IgD-negative memory B cell (primary cell): ENCODE measurements at regions not wholly inside any gene's neighbourhood (a gene's known extent, or its start where the extent isn't known, plus 50 kb on each side); places are given as distances from the start of the nearest gene placed in this dataset.

Source experiments
- H3K27ac Mint-ChIP-seq, 3 donors: one replicate each; pipeline ENCODE4 v1.8.0; 2020 to 2022; ENCODE audit warnings: mild to moderate bottlenecking in 3 of 3, mixed read lengths in 3 of 3, moderate library complexity in 1 of 3
- H3K27me3 Mint-ChIP-seq: one replicate; pipeline ENCODE4 v1.8.0; 2021; ENCODE audit warnings: mixed read lengths
- H3K36me3 Mint-ChIP-seq: one replicate; pipeline ENCODE4 v1.8.0; 2020; ENCODE audit warnings: mild to moderate bottlenecking, mixed read lengths
- H3K4me1 Mint-ChIP-seq, 3 donors: one replicate each; pipeline ENCODE4 v1.8.0; 2020 to 2022; ENCODE audit warnings: mixed read lengths in 3 of 3, mild to moderate bottlenecking in 1 of 3
- H3K4me3 Mint-ChIP-seq, 4 donors: one replicate each; pipeline ENCODE4 v1.8.0; 2020 to 2022; ENCODE audit warnings: mild to moderate bottlenecking in 4 of 4, mixed read lengths in 4 of 4, moderate library complexity in 3 of 4
- H3K9me3 Mint-ChIP-seq, 3 donors: one replicate each; pipeline ENCODE4 v1.8.0; 2020 to 2021; ENCODE audit warnings: mixed read lengths in 3 of 3, mild to moderate bottlenecking in 1 of 3

DNA sequence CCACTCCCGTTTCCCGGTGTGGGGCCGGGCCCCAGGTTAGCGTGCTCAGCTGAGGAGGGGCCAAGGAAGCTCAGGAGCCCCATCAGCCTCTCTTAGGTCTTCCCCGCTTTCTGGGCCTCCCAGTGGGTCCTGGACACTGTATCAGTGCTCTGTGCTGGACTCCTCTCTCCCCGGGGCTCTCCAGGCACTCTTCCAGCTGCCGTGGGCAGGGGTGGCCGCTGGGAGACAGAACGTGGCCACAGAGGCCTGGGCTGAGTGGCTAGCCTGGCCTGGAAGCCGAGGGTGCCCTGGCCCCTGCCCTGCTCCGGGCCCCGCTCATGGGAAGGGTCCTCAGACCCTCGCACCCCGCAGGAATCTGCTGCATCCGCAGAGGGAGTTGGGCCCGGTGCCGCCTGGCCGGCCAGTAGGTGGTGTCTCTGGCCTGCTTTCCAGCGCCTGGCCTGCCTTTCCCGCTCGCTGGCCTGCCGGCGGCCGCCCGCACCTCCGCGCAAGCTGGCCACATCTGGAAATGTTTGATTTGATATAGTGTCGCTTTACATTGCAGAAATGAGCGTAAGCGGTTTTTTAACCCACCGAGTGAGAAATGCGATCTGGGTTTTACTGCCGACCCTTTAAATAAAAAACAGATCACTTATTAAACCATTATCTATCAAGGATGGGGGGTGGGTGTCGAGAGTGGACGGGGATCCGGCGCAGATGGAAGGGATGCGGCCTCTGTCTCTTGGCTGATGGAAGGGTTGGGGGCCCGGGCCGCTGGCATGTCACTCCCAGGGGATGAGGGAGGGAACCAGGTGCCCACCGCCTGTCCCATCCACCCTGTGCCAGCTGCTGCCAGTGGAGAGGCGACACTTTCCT is 74.4 kb upstream of the TTC34 start:
- H3K9me3 Mint-ChIP-seq: peaks cover 1 to 6% (median 3%) of the 10 kb centered on the region in 3 donors
- peaks cover 0 to 1% (median 0%) of the 10 kb centered on the region in 3 donors for H3K4me1 Mint-ChIP-seq
- H3K4me3 Mint-ChIP-seq: no peak overlapping the region
- H3K27me3 Mint-ChIP-seq: no peaks in the 10 kb centered on the region
- no peak overlapping the region for H3K27ac Mint-ChIP-seq
- H3K36me3 Mint-ChIP-seq: peaks cover 2% of the 10 kb centered on the region

DNA sequence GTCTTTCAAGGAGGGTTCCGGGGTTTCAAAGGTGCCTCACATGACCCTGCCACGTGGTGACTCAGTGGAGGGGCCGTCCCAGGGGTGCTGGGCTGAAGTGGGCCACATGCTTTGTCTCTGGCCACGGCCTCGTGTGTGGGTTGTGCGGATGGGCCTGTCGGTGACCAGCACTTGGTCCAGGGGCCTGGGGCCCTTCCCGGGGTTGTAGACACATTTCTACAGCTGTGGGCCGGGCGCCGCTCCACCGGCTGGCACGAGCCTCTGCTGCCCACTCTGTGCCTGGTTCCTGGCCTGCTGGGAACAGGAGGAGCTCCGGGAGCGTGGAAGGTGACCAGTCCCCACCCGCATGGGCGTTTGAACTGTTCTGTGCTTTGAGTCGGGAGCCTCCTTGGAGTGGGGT is 75.4 kb upstream of the TTC34 start:
- Mint-ChIP-seq H3K27ac (no peak overlapping the region), H3K27me3 (no peaks in the 10 kb centered on the region), H3K4me3 (no peak overlapping the region), H3K4me1 (peaks cover 0 to 1% (median 0%) of the 10 kb centered on the region in 3 donors), H3K9me3 (peaks cover 0 to 5% (median 0%) of the 10 kb centered on the region in 3 donors), H3K36me3 (no peaks in the 10 kb centered on the region)

DNA sequence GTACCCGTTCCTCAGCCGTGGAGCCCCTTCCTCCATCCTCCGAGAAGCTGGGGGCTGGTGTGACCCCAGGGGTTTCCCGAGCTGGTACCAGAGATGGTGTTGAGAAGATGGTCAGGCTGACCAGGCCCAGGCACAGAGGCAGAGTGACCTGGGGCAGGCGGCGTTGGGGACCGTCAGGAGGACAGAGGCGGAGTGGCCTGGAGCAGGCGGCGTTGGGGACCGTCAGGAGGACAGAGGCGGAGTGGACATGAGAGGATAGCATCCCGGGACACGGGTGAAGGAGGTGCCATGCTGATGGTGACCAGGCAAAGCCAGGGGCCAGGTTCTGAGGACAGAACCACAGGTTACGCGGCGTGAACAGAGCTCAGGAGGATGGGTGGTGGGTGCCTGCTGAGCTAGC is 75.9 kb upstream of the TTC34 start:
- Mint-ChIP-seq H3K36me3 (no peaks in the 10 kb centered on the region), H3K9me3 (peaks cover 0 to 2% (median 0%) of the 10 kb centered on the region in 3 donors), H3K27ac (no peak overlapping the region), H3K27me3 (no peaks in the 10 kb centered on the region), H3K4me3 (no peak overlapping the region), H3K4me1 (peaks cover 0 to 1% (median 0%) of the 10 kb centered on the region in 3 donors)

DNA sequence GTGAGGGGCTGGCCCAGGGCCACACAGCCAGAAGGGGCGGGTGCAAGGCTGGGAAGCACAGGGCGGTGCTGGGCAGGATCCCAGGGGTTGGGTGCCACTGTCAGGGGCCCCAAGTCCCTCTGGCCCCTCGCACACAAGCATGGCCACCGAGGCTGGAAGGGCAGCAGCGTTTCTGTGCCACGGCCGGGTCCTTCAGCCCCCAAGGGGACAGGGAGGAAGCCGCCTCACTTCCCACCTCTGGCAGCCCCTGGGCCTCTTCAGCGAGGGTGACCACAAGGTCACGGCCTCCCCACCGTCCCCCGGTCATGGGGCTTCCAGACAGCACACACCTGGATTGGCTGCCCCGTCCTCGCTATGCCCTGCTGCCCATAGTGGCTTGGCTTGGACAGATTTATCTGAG is 77.1 kb upstream of the TTC34 start:
- Mint-ChIP-seq H3K9me3 (no peaks in the 10 kb centered on the region), H3K36me3 (no peaks in the 10 kb centered on the region), H3K27ac (no peak overlapping the region), H3K4me3 (no peak overlapping the region), H3K27me3 (no peaks in the 10 kb centered on the region), H3K4me1 (peaks cover 0 to 1% (median 0%) of the 10 kb centered on the region in 3 donors)

DNA sequence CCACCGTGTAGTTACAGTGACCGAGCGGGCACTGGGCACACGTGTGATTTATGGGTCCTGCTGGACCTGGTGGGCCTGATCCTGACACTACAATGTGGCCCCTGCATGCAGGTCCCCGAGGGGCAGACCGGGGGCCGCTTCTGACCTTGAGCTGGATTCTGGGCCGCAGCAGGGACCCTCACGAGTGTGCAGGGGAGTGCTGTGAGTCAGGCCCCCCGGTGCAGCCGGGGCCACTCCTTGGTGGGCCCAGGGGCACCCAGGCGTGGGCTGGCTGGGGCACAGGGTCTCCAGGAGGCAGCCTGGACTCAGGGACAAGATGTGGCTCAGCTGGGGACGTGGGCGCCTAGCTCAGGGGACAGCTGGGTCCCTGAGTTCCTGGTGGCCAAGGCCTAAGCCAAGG is 77.5 kb upstream of the TTC34 start:
- no peak overlapping the region for H3K4me3 Mint-ChIP-seq
- H3K27ac Mint-ChIP-seq: no peak overlapping the region
- H3K4me1 Mint-ChIP-seq: peaks cover 0 to 1% (median 0%) of the 10 kb centered on the region in 3 donors
- no peaks in the 10 kb centered on the region for H3K36me3 Mint-ChIP-seq
- no peaks in the 10 kb centered on the region for H3K27me3 Mint-ChIP-seq
- H3K9me3 Mint-ChIP-seq: no peaks in the 10 kb centered on the region

GRCh38 chr1:2879591-2879990 is 78.1 kb upstream of the TTC34 start:
- no peaks in the 10 kb centered on the region for H3K9me3 Mint-ChIP-seq
- no peak overlapping the region for H3K4me3 Mint-ChIP-seq
- H3K36me3 Mint-ChIP-seq: no peaks in the 10 kb centered on the region
- no peak overlapping the region for H3K27ac Mint-ChIP-seq
- H3K4me1 Mint-ChIP-seq: peaks cover 0 to 1% (median 0%) of the 10 kb centered on the region in 3 donors
- H3K27me3 Mint-ChIP-seq: no peaks in the 10 kb centered on the region

GRCh38 chr1:2880086-2880485 is 78.6 kb upstream of the TTC34 start:
- H3K27ac Mint-ChIP-seq: no peak overlapping the region
- H3K4me3 Mint-ChIP-seq: no peak overlapping the region
- H3K4me1 Mint-ChIP-seq: peaks cover 0 to 1% (median 0%) of the 10 kb centered on the region in 3 donors
- H3K36me3 Mint-ChIP-seq: no peaks in the 10 kb centered on the region
- H3K27me3 Mint-ChIP-seq: no peaks in the 10 kb centered on the region
- no peaks in the 10 kb centered on the region for H3K9me3 Mint-ChIP-seq

DNA sequence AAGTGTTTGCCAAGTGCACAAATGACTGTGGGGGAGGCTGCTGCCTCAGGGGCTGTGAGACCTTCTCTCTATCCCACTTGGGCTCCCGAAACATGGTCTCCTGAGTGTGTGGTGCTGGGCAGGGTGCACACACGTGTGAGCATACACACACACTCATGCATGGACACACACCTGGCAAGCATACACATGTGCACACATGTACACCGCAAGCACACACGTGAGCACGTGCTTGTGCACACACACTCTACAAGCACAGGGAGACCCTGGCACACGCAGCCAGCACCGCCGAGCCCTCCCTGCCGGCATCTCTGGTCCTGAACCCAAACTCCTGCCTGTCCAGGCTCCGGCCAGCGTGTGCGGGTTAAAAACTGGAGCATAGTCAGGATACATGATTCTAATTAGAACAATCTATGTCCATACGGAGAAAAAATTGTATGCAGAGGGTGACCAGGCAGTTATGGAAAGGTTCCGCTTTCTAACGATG is 79.4 kb upstream of the TTC34 start:
- peaks cover 0 to 1% (median 0%) of the 10 kb centered on the region in 3 donors for H3K4me1 Mint-ChIP-seq
- no peak overlapping the region for H3K4me3 Mint-ChIP-seq
- no peak overlapping the region for H3K27ac Mint-ChIP-seq
- H3K9me3 Mint-ChIP-seq: no peaks in the 10 kb centered on the region
- H3K36me3 Mint-ChIP-seq: no peaks in the 10 kb centered on the region
- no peaks in the 10 kb centered on the region for H3K27me3 Mint-ChIP-seq

GRCh38 chr1:2881556-2881955 is 80.1 kb upstream of the TTC34 start:
- Mint-ChIP-seq H3K36me3 (no peaks in the 10 kb centered on the region), H3K4me1 (peaks cover 0 to 1% (median 0%) of the 10 kb centered on the region in 3 donors), H3K4me3 (no peak overlapping the region)

GRCh38 chr1:2882966-2883696 is 81.6 kb upstream of the TTC34 start:
- no peak overlapping the region for H3K27ac Mint-ChIP-seq
- H3K4me3 Mint-ChIP-seq: no peak overlapping the region
- H3K9me3 Mint-ChIP-seq: no peaks in the 10 kb centered on the region
- no peaks in the 10 kb centered on the region for H3K27me3 Mint-ChIP-seq
- H3K36me3 Mint-ChIP-seq: no peaks in the 10 kb centered on the region
- H3K4me1 Mint-ChIP-seq: no peaks in the 10 kb centered on the region

More at GRCh38 chr1:2881556-2881955, 80.1 kb upstream of the TTC34 start:
- H3K27me3 Mint-ChIP-seq: no peaks in the 10 kb centered on the region
- no peaks in the 10 kb centered on the region for H3K9me3 Mint-ChIP-seq
- H3K27ac Mint-ChIP-seq: no peak overlapping the region

GRCh38 chr1:2885001-2885400 is 83.5 kb upstream of the TTC34 start:
- peaks cover 6% of the 10 kb centered on the region for H3K27me3 Mint-ChIP-seq
- H3K4me3 Mint-ChIP-seq: no peak overlapping the region
- no peaks in the 10 kb centered on the region for H3K36me3 Mint-ChIP-seq
- no peak overlapping the region for H3K27ac Mint-ChIP-seq
- H3K4me1 Mint-ChIP-seq: no peaks in the 10 kb centered on the region
- H3K9me3 Mint-ChIP-seq: no peaks in the 10 kb centered on the region

GRCh38 chr1:2886631-2887030 is 85.1 kb upstream of the TTC34 start:
- Mint-ChIP-seq H3K4me1 (no peaks in the 10 kb centered on the region), H3K9me3 (no peaks in the 10 kb centered on the region), H3K36me3 (no peaks in the 10 kb centered on the region), H3K27me3 (peaks cover 6% of the 10 kb centered on the region), H3K27ac (no peak overlapping the region), H3K4me3 (no peak overlapping the region)

GRCh38 chr1:2887941-2888855 is 86.7 kb upstream of the TTC34 start:
- H3K9me3 Mint-ChIP-seq: no peaks in the 10 kb centered on the region
- no peak overlapping the region for H3K27ac Mint-ChIP-seq
- no peaks in the 10 kb centered on the region for H3K36me3 Mint-ChIP-seq
- peaks cover 6% of the 10 kb centered on the region for H3K27me3 Mint-ChIP-seq
- no peaks in the 10 kb centered on the region for H3K4me1 Mint-ChIP-seq
- no peak overlapping the region for H3K4me3 Mint-ChIP-seq

DNA sequence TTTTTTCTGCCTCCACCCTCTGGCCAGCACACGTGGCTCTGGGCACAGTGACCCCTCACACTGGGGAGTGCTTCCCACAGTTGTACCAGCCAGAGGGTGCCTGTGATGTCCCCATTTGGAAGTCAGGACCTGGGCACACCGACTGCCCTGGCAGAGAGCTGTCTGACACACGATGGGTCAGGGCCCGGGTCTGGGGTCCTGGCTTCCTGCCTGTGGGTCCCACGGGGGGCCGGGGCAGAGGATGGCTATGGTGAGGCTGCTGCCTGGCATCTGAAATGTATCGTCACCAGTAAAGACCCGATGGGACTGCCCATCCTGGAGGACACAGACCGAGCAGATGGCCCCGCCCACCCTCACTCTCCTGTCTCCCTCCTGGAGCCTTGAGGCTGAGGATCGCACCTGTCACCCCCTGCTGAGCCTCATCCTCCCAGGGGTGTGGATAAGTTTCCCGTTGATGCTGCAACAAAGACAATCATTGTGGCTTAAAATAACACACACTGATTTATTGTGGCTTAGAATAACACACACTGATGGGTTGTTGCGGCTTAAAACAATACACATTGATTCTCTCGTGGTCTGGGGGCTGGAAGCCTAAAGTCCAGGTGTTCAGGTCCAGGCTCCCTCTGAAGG is 88.8 kb upstream of the TTC34 start:
- Mint-ChIP-seq H3K27ac (no peak overlapping the region), H3K36me3 (no peaks in the 10 kb centered on the region), H3K4me1 (no peaks in the 10 kb centered on the region), H3K9me3 (no peaks in the 10 kb centered on the region), H3K27me3 (peaks cover 6% of the 10 kb centered on the region), H3K4me3 (no peak overlapping the region)
